GM21515 (cell line): ENCODE measurements at regions not wholly inside any gene's neighbourhood (a gene's known extent, or its start where the extent isn't known, plus 50 kb on each side); places are given as distances from the start of the nearest gene placed in this dataset.

Experiments
- ATAC-seq: cut with Tn5 transposase; IDR thresholded peaks from one replicate; pipeline ENCODE4 v1.9.1; 2021; ENCODE audit not compliant: unreplicated experiment

GRCh38 chr11:134915881-134916280 lies 503.8 kb upstream of the B3GAT1 start:
- no peak for ATAC-seq

- ATAC-seq = no peak
Observed at GRCh38 chr11:134915212-134915611, 503.2 kb upstream of the B3GAT1 start.

GRCh38 chr11:134913999-134914590 lies 502.1 kb upstream of the B3GAT1 start:
- no peak for ATAC-seq

- no peak for ATAC-seq
Observed at GRCh38 chr11:134913391-134913790, 501.3 kb upstream of the B3GAT1 start.

GRCh38 chr11:134911514-134912180 lies 499.6 kb upstream of the B3GAT1 start:
- no peak for ATAC-seq

- ATAC-seq = no peak
Observed at GRCh38 chr11:134908583-134908982, 496.5 kb upstream of the B3GAT1 start.

GRCh38 chr11:134907636-134908035 lies 495.6 kb upstream of the B3GAT1 start:
- ATAC-seq = no peak

- no peak for ATAC-seq
Observed at GRCh38 chr11:134906356-134906955, 494.4 kb upstream of the B3GAT1 start.

GRCh38 chr11:134905928-134906327 lies 493.9 kb upstream of the B3GAT1 start:
- ATAC-seq = no peak

- ATAC-seq = no peak
Observed at GRCh38 chr11:134905517-134905916, 493.5 kb upstream of the B3GAT1 start.

GRCh38 chr11:134904103-134904790 lies 492.2 kb upstream of the B3GAT1 start:
- ATAC-seq = no peak

GRCh38 chr11:134901955-134902918 lies 490.2 kb upstream of the B3GAT1 start:
- ATAC-seq = no peak

GRCh38 chr11:134901542-134901941 lies 489.5 kb upstream of the B3GAT1 start:
- no peak for ATAC-seq

GRCh38 chr11:134893810-134894685 lies 482.0 kb upstream of the B3GAT1 start:
- ATAC-seq = no peak

GRCh38 chr11:134890446-134890845 lies 478.4 kb upstream of the B3GAT1 start:
- ATAC-seq = no peak

- ATAC-seq = no peak
Observed at GRCh38 chr11:134889832-134890231, 477.8 kb upstream of the B3GAT1 start.

- no peak for ATAC-seq
Observed at GRCh38 chr11:134888821-134889220, 476.8 kb upstream of the B3GAT1 start.

GRCh38 chr11:134887896-134888295 lies 475.9 kb upstream of the B3GAT1 start:
- ATAC-seq = no peak

- no peak for ATAC-seq
Observed at GRCh38 chr11:134883484-134883883, 471.4 kb upstream of the B3GAT1 start.
